HCT116 (cell line): ENCODE measurements at regions not wholly inside any gene's neighbourhood (a gene's known extent, or its start where the extent isn't known, plus 50 kb on each side); places are given as distances from the start of the nearest gene placed in this dataset.

Source experiments
- ATAC-seq: fragments of 200-7000 bp; cut with Tn5 transposase; 2 replicates; pipeline ENCODE4 v1.9.1; 2020; ENCODE audit warnings: mild to moderate bottlenecking, moderate library complexity
- BruUV-seq: library from RNA; stranded (reverse); fragments of 400-500 nt; replicated peaks from 2 replicates; lab custom pipeline; 2021; lab: Mats Ljungman, UMichigan
- CTCF ChIA-PET: fragments of 300-600 bp; sonication (Branson Sonifier 250); formaldehyde crosslinking; loops from one replicate; lab custom pipeline; 2021; ENCODE audit warnings: antibody characterized with exemption; lab: Charles Lee
- POLR2A ChIA-PET: fragments of 300-600, 350-600 bp; sonication (Branson Sonifier 250); formaldehyde crosslinking; loops from one replicate; lab custom pipeline; 2021; ENCODE audit warnings: antibody characterized with exemption; lab: Charles Lee
- RAD21 ChIA-PET, 2 experiments: fragments of 300-600 bp; sonication (Branson Sonifier 250); formaldehyde crosslinking; loops; one replicate each; lab custom pipeline; 2023; ENCODE audit warnings: low total read pairs in 2 of 2; ENCODE audit not compliant: uncharacterized antibody in 2 of 2, unreplicated experiment in 2 of 2, low non-redundant PET in 1 of 2; lab: Charles Lee
- DNase-seq: peaks from one replicate; pipeline ENCODE4 v3.0.0-alpha.2; 2010; ENCODE audit warnings: low read depth, low spot score
- H2AFZ ChIP-seq: fragments of 200-600 bp; shearing (Covaris generic), sonication (generic); 2 replicates; pipeline ENCODE4 v1.6.1; 2017; ENCODE audit warnings: low read depth, mixed run types, mixed read lengths, antibody characterized with exemption, low read length; ENCODE audit not compliant: poor library complexity, severe bottlenecking
- H3K27ac ChIP-seq: 2 replicates; pipeline ENCODE4 v1.5.1; 2012; ENCODE audit warnings: low read depth, low read length
- H3K27me3 ChIP-seq: fragments of 200-600 bp; sonication (generic); 2 replicates; pipeline ENCODE4 v1.6.1; 2016; ENCODE audit warnings: mixed run types, low read length, mixed read lengths; ENCODE audit not compliant: insufficient read depth
- H3K36me3 ChIP-seq, 2 experiments: fragments of 200-500 bp in 1 of 2; fragments of 200-600 bp in 1 of 2; sonication (Bioruptor generic) in 1 of 2; sonication (generic) in 1 of 2; 2 replicates each; pipeline versions ENCODE4 v1.5.1 to v1.6.1; 2014 to 2016; ENCODE audit warnings: low read length in 2 of 2, inconsistent platforms in 1 of 2, mixed read lengths in 1 of 2, mixed run types in 1 of 2; ENCODE audit not compliant: insufficient read depth in 2 of 2, control insufficient read depth in 1 of 2
- H3K4me1 ChIP-seq, 2 experiments: fragments of 200-600 bp in 1 of 2; sonication (generic) in 1 of 2; 2 replicates each; pipeline versions ENCODE4 v1.5.1 to v1.6.1; 2012 to 2017; ENCODE audit warnings: low read length in 2 of 2, inconsistent platforms in 1 of 2, mild to moderate bottlenecking in 1 of 2, mixed read lengths in 1 of 2, mixed run types in 1 of 2, moderate library complexity in 1 of 2; ENCODE audit not compliant: insufficient read depth in 2 of 2, control insufficient read depth in 1 of 2
- H3K4me2 ChIP-seq: fragments of 200-600 bp; sonication (generic); 2 replicates; pipeline ENCODE4 v1.6.1; 2017; ENCODE audit warnings: mixed run types, low read length, mixed read lengths
- H3K4me3 ChIP-seq, 2 experiments: fragments of 200-600 bp in 1 of 2; sonication (generic) in 1 of 2; replicated peaks in 1 of 2; 2 replicates each; pipeline ENCODE4 v1.5.1; 2011 to 2016; ENCODE audit warnings: low read length in 2 of 2, control low read depth in 1 of 2, low read depth in 1 of 2, mild to moderate bottlenecking in 1 of 2, mixed read lengths in 1 of 2, mixed run types in 1 of 2
- H3K79me2 ChIP-seq: fragments of 200-600 bp; sonication (generic); 2 replicates; pipeline ENCODE4 v1.6.1; 2017; ENCODE audit warnings: mild to moderate bottlenecking, mixed run types, low read length, moderate library complexity, mixed read lengths; ENCODE audit not compliant: insufficient read depth
- H3K9ac ChIP-seq: fragments of 200-600 bp; sonication (generic); 2 replicates; pipeline ENCODE4 v1.6.1; 2016; ENCODE audit warnings: low read length, mixed read lengths
- H3K9me2 ChIP-seq: fragments of 200-600 bp; sonication (generic), shearing (Covaris generic); 2 replicates; pipeline ENCODE4 v1.6.1; 2017; ENCODE audit warnings: mixed run types, mild to moderate bottlenecking, moderate library complexity; ENCODE audit not compliant: insufficient read depth
- H3K9me3 ChIP-seq, 2 experiments: fragments of 200-500 bp in 1 of 2; fragments of 200-600 bp in 1 of 2; sonication (Bioruptor generic) in 1 of 2; sonication (generic) in 1 of 2; 2 replicates each; pipeline ENCODE4 v1.6.1; 2014 to 2017; ENCODE audit warnings: low read length in 2 of 2, mixed read lengths in 2 of 2, inconsistent platforms in 1 of 2, low read depth in 1 of 2, mild to moderate bottlenecking in 1 of 2, mixed run types in 1 of 2, moderate library complexity in 1 of 2; ENCODE audit not compliant: control insufficient read depth in 1 of 2, insufficient read depth in 1 of 2
- H4K20me1 ChIP-seq: fragments of 200-600 bp; sonication (generic), shearing (Covaris generic); 2 replicates; pipeline ENCODE4 v1.6.1; 2017; ENCODE audit warnings: mixed run types, mild to moderate bottlenecking, moderate library complexity; ENCODE audit not compliant: insufficient read depth
- CBX3 ChIP-seq: IDR thresholded peaks from 2 replicates; pipeline ENCODE4 v1.6.1; 2012; ENCODE audit warnings: low read depth
- CEBPB ChIP-seq: IDR thresholded peaks from 2 replicates; pipeline ENCODE4 v1.6.1; 2012; ENCODE audit warnings: low read depth
- ELF1 ChIP-seq: IDR thresholded peaks from 2 replicates; pipeline ENCODE4 v1.6.1; 2012; ENCODE audit warnings: low read depth, borderline replicate concordance
- EZH2 ChIP-seq: fragments of 200-600 bp; sonication (generic); IDR thresholded peaks from 2 replicates; pipeline ENCODE4 v1.6.1; 2017; ENCODE audit warnings: antibody characterized with exemption, mixed run types
- EZH2phosphoT487 ChIP-seq: fragments of 200-600 bp; IDR thresholded peaks from 2 replicates; pipeline ENCODE4 v1.6.1; 2018; ENCODE audit warnings: antibody characterized with exemption, borderline replicate concordance
- JUND ChIP-seq: IDR thresholded peaks from 2 replicates; pipeline ENCODE4 v1.6.1; 2012
- POLR2A ChIP-seq: IDR thresholded peaks from 2 replicates; pipeline ENCODE4 v1.7.0; 2011; ENCODE audit warnings: borderline replicate concordance; ENCODE audit not compliant: insufficient read depth, insufficient read length; ENCODE audit errors: extremely low read depth
- POLR2AphosphoS5 ChIP-seq: IDR thresholded peaks from 2 replicates; pipeline ENCODE4 v1.6.1; 2011; ENCODE audit warnings: mild to moderate bottlenecking, low read depth, low read length, moderate library complexity
- RAD21 ChIP-seq: IDR thresholded peaks from 2 replicates; pipeline ENCODE4 v1.6.1; 2012; ENCODE audit warnings: low read depth, mild to moderate bottlenecking
- SIN3A ChIP-seq: IDR thresholded peaks from 2 replicates; pipeline ENCODE4 v1.6.1; 2012; ENCODE audit warnings: low read depth
- SP1 ChIP-seq: IDR thresholded peaks from 2 replicates; pipeline ENCODE4 v1.6.1; 2012; ENCODE audit warnings: low read depth
- SRF ChIP-seq: IDR thresholded peaks from 2 replicates; pipeline ENCODE4 v1.6.1; 2012; ENCODE audit warnings: low read depth
- YY1 ChIP-seq: IDR thresholded peaks from 2 replicates; pipeline ENCODE4 v1.6.1; 2011; ENCODE audit warnings: low read length, low read depth, moderate library complexity, mild to moderate bottlenecking; ENCODE audit not compliant: insufficient replicate concordance; ENCODE audit errors: extremely low read depth
- ZFX ChIP-seq: fragments of 450-650 bp; IDR thresholded peaks from 2 replicates; pipeline ENCODE4 v1.6.1; 2017
- ZNF274 ChIP-seq: fragments of 200-500 bp; sonication (Bioruptor generic); IDR thresholded peaks from 2 replicates; pipeline ENCODE4 v1.6.1; 2014; ENCODE audit warnings: mild to moderate bottlenecking, low read depth, low read length, inconsistent platforms
- intact Hi-C: fragments of 100-400 bp; cut with micrococcal nuclease; formaldehyde crosslinking; loops from 2 replicates; pipeline ENCODE4 v1.10.0; 2022
- TF ChIP-seq, protein P1 (sequence below): IDR thresholded peaks from 2 replicates; pipeline ENCODE4 v1.6.1; 2011; ENCODE audit warnings: mild to moderate bottlenecking, low read length, moderate library complexity; ENCODE audit not compliant: insufficient replicate concordance; ENCODE audit errors: extremely low read depth
- TF ChIP-seq, protein P2 (sequence below): IDR thresholded peaks from 2 replicates; pipeline ENCODE4 v1.6.1; 2012
- TF ChIP-seq, protein P3 (sequence below), 3 experiments: fragments of 200-600 bp in 1 of 3; sonication (generic) in 1 of 3; IDR thresholded peaks in 2 of 3; conservative IDR thresholded peaks in 1 of 3; 2 replicates each; pipeline ENCODE4 v1.5.1; 2012 to 2017; ENCODE audit warnings: low read depth in 2 of 3, low read length in 2 of 3, antibody characterized with exemption in 1 of 3, borderline replicate concordance in 1 of 3, control low read depth in 1 of 3, mild to moderate bottlenecking in 1 of 3, mixed read lengths in 1 of 3, mixed run types in 1 of 3, moderate library complexity in 1 of 3; ENCODE audit not compliant: insufficient read depth in 1 of 3

DNA sequence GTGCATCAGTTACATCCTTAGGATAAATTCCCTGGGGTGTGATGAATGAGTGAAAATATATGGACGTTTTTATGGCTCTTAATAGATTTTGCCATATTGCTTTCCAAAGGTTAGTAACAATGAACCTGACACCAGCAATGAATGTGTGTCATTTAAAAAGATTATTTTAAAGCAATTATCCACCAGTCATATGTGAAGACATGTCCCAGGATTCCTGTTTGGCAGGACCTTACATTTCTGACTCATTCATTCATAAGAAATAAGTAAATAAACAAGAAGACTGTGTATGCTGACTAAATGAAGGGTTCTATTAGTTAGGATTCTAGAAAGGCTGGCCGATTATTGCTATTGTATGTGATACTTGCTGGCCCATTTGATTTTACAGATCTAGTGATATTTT, 201.5 kb downstream of the SOX2 start (continued):
- TF ChIP-seq, protein P1, sequence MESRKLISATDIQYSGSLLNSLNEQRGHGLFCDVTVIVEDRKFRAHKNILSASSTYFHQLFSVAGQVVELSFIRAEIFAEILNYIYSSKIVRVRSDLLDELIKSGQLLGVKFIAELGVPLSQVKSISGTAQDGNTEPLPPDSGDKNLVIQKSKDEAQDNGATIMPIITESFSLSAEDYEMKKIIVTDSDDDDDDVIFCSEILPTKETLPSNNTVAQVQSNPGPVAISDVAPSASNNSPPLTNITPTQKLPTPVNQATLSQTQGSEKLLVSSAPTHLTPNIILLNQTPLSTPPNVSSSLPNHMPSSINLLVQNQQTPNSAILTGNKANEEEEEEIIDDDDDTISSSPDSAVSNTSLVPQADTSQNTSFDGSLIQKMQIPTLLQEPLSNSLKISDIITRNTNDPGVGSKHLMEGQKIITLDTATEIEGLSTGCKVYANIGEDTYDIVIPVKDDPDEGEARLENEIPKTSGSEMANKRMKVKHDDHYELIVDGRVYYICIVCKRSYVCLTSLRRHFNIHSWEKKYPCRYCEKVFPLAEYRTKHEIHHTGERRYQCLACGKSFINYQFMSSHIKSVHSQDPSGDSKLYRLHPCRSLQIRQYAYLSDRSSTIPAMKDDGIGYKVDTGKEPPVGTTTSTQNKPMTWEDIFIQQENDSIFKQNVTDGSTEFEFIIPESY = no peak
- no peak for TF ChIP-seq SIN3A
- no peak for TF ChIP-seq CBX3
- TF ChIP-seq POLR2A = no peak
- no peak for TF ChIP-seq SRF
- TF ChIP-seq JUND = no peak
- TF ChIP-seq EZH2phosphoT487 = no peak

DNA sequence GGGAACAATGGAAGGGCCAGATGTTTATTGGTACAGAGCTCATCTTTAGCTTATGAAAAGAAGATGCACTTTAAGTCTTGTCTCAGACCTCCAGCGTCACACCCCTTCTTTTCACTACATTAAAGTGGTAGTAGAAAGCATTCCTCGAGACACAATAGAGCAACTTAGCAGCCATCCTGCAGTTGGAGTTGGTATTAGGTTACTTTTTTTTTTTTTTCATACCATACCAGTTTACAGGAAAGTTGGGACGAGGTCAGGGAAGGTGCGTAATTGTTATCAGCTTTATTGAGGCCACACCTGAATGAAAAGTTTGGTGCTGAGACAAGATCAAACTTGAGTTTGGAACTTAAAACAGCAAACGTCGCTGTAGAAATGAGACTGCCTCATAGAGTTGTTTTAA, 203.8 kb downstream of the SOX2 start:
- BruUV-seq = no TSS peak
- no peak overlapping the region for H2AFZ ChIP-seq
- no peaks in the 10 kb centered on the region for H3K36me3 ChIP-seq
- H3K79me2 ChIP-seq = no peaks in the 10 kb centered on the region
- no peak for DNase-seq
- RAD21 ChIA-PET = no interaction called here
- H3K27me3 ChIP-seq = no peaks in the 10 kb centered on the region
- no peaks in the 10 kb centered on the region for H3K9me2 ChIP-seq
- no peak overlapping the region for H3K4me3 ChIP-seq
- POLR2A ChIA-PET = no interaction called here
- no peak overlapping the region for H3K27ac ChIP-seq
- no peak overlapping the region for H3K9ac ChIP-seq
- TF ChIP-seq, protein P2, sequence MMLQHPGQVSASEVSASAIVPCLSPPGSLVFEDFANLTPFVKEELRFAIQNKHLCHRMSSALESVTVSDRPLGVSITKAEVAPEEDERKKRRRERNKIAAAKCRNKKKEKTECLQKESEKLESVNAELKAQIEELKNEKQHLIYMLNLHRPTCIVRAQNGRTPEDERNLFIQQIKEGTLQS = no peak
- TF ChIP-seq ELF1 (no peak), EZH2phosphoT487 (no peak), RAD21 (no peak), EZH2 (no peak), ZFX (no peak), YY1 (no peak), JUND (no peak), SP1 (no peak), CEBPB (no peak), POLR2AphosphoS5 (no peak), ZNF274 (no peak), POLR2A (no peak)
- TF ChIP-seq, protein P1 = no peak
- TF ChIP-seq, protein P3, sequence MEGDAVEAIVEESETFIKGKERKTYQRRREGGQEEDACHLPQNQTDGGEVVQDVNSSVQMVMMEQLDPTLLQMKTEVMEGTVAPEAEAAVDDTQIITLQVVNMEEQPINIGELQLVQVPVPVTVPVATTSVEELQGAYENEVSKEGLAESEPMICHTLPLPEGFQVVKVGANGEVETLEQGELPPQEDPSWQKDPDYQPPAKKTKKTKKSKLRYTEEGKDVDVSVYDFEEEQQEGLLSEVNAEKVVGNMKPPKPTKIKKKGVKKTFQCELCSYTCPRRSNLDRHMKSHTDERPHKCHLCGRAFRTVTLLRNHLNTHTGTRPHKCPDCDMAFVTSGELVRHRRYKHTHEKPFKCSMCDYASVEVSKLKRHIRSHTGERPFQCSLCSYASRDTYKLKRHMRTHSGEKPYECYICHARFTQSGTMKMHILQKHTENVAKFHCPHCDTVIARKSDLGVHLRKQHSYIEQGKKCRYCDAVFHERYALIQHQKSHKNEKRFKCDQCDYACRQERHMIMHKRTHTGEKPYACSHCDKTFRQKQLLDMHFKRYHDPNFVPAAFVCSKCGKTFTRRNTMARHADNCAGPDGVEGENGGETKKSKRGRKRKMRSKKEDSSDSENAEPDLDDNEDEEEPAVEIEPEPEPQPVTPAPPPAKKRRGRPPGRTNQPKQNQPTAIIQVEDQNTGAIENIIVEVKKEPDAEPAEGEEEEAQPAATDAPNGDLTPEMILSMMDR (IDR thresholded peaks at IDR 0.05 in 2 of 3, conservative IDR thresholded peaks at IDR 0.05 in 1 of 3; ENCODE audit: borderline replicate concordance in 1 of 3, insufficient read depth in 1 of 3, low read depth in 2 of 3, low read length in 2 of 3) = no peak
- H4K20me1 ChIP-seq = no peaks in the 10 kb centered on the region
- no peak overlapping the region for H3K4me2 ChIP-seq
- intact Hi-C loops = no loop called here
- no peak for ATAC-seq
- no peaks in the 10 kb centered on the region for H3K9me3 ChIP-seq
- peaks cover 0 to 10% of the 10 kb centered on the region in 2 experiments; a peak in 2 of 4 replicates for H3K4me1 ChIP-seq
- CTCF ChIA-PET = interaction anchor here (0.9 kb wide), 1 partner anchor 706 kb away, joined by 3 read pairs; no protein-coding TSS in a partner anchor
